ENCODE measurements at regions not wholly inside any gene's neighbourhood (a gene's known extent, or its start where the extent isn't known, plus 50 kb on each side); places are given as distances from the start of the nearest gene placed in this dataset.

- TF ChIP-seq CTCF (IDR thresholded peaks at IDR 0.05) (no peak), POLR2AphosphoS5 (IDR thresholded peaks at IDR 0.05; ENCODE audit: insufficient read depth in 1 of 2, low read depth in 1 of 2) (no peak), POLR2A (IDR thresholded peaks at IDR 0.05) (no peak)
Measured at GRCh38 chr18:2148823-2149222, 422.5 kb downstream of the METTL4 start.
